DOHH2 (cell line): ENCODE measurements at regions not wholly inside any gene's neighbourhood (a gene's known extent, or its start where the extent isn't known, plus 50 kb on each side); places are given as distances from the start of the nearest gene placed in this dataset.

Source experiments
- EZH2phosphoT487 ChIP-seq: fragments of 200-600 bp; sonication (generic); IDR thresholded peaks from 2 replicates; pipeline ENCODE4 v1.6.1; 2017; ENCODE audit warnings: borderline replicate concordance, mild to moderate bottlenecking, antibody characterized with exemption, low read length, moderate library complexity, mixed read lengths
- TF ChIP-seq, protein P1 (sequence below): fragments of 200-600 bp; sonication (generic); IDR thresholded peaks from one replicate; pipeline ENCODE4 v1.5.1; 2014; ENCODE audit warnings: antibody characterized with exemption, mild to moderate bottlenecking, low read depth, low read length; ENCODE audit not compliant: poor library complexity, severe bottlenecking

DNA sequence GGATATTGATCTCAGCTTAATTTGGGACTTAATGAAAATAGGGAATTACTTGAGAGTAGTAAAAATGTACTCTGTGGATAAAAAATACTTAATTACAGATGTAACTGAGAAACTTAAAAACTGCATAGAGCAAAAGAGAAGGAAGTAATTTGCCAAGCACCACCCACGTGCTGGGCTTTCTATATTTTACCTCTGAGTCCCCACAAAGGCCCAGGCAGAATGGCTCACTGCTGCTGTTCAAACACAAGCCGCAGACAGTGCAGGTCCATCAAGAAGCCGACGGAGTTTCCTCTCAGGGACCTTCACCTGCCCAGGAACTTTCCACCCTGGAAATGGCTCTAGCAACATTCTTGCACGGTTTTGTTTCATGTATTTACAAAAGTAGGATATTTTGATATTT, 77.2 kb upstream of the TRPM1 start:
- TF ChIP-seq, protein P1, sequence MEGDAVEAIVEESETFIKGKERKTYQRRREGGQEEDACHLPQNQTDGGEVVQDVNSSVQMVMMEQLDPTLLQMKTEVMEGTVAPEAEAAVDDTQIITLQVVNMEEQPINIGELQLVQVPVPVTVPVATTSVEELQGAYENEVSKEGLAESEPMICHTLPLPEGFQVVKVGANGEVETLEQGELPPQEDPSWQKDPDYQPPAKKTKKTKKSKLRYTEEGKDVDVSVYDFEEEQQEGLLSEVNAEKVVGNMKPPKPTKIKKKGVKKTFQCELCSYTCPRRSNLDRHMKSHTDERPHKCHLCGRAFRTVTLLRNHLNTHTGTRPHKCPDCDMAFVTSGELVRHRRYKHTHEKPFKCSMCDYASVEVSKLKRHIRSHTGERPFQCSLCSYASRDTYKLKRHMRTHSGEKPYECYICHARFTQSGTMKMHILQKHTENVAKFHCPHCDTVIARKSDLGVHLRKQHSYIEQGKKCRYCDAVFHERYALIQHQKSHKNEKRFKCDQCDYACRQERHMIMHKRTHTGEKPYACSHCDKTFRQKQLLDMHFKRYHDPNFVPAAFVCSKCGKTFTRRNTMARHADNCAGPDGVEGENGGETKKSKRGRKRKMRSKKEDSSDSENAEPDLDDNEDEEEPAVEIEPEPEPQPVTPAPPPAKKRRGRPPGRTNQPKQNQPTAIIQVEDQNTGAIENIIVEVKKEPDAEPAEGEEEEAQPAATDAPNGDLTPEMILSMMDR = no peak
- TF ChIP-seq EZH2phosphoT487 = no peak
